Upper lobe of left lung (tissue), 6 donors: ENCODE measurements at regions not wholly inside any gene's neighbourhood (a gene's known extent, or its start where the extent isn't known, plus 50 kb on each side); places are given as distances from the start of the nearest gene placed in this dataset.

Source experiments
- ATAC-seq, 2 donors: fragments of 200-7000 bp; cut with Tn5 transposase; one replicate each; pipeline ENCODE4 v1.9.1; 2022; ENCODE audit warnings: mild to moderate bottlenecking in 2 of 2, moderate library complexity in 2 of 2; ENCODE audit not compliant: low FRiP score in 2 of 2
- DNase-seq, 2 donors: peaks; one replicate each; pipeline ENCODE4 v3.0.0-alpha.2; 2019 to 2020
- H3K27ac ChIP-seq, 4 donors: fragments of 200-600 bp; sonication (generic); one replicate each; pipeline ENCODE4 v1.5.1; 2016 to 2019
- H3K27me3 ChIP-seq, 4 donors: fragments of 200-600 bp; sonication (generic); one replicate each; pipeline ENCODE4 v1.5.1; 2017 to 2019
- H3K36me3 ChIP-seq, 4 donors: fragments of 200-600 bp; sonication (generic); one replicate each; pipeline ENCODE4 v1.5.1; 2016 to 2019
- H3K4me1 ChIP-seq, 4 donors: fragments of 200-600 bp; sonication (generic); one replicate each; pipeline ENCODE4 v1.5.1; 2018 to 2019
- H3K4me3 ChIP-seq, 4 donors: fragments of 200-600 bp; sonication (generic); one replicate each; pipeline ENCODE4 v1.5.1; 2017 to 2019; ENCODE audit warnings: mild to moderate bottlenecking in 2 of 4, moderate library complexity in 1 of 4
- H3K9me3 ChIP-seq, 4 donors: fragments of 200-600 bp; sonication (generic); one replicate each; pipeline ENCODE4 v1.5.1; 2018 to 2019
- EP300 ChIP-seq, 4 donors: sonication (generic); formaldehyde crosslinking; IDR thresholded peaks; one replicate each; pipeline ENCODE4 v1.5.1; 2017; ENCODE audit warnings: antibody characterized with exemption in 4 of 4, control low read depth in 2 of 4
- POLR2A ChIP-seq, 4 donors: fragments of 450-650 bp; IDR thresholded peaks; one replicate each; pipeline ENCODE4 v1.5.1; 2016 to 2017; ENCODE audit warnings: antibody characterized with exemption in 4 of 4, mild to moderate bottlenecking in 2 of 4
- POLR2AphosphoS5 ChIP-seq, 2 donors: sonication (generic); formaldehyde crosslinking; IDR thresholded peaks; one replicate each; pipeline ENCODE4 v1.5.1; 2017; ENCODE audit warnings: antibody characterized with exemption in 2 of 2
- WGBS, 2 donors: methylation state at CpG; one replicate each; pipeline ENCODE4 v1.1.5; 2017 to 2018; 5-methylcytosine and 5-hydroxymethylcytosine counted together
- TF ChIP-seq, protein P1 (sequence below), 6 experiments: fragments of 450-650 bp in 4 of 6; fragments of 200-600 bp in 2 of 6; sonication (generic) in 2 of 6; IDR thresholded peaks; one replicate each; pipeline ENCODE4 v1.5.1; 2016 to 2019; ENCODE audit warnings: antibody characterized with exemption in 6 of 6
- donor health status: DM: no; HTN: no; CAD: no; lungs with moderate emphysema.
- donor health status: DM: no; HTN: yes; CAD: no; lungs with severe emphysema.

DNA sequence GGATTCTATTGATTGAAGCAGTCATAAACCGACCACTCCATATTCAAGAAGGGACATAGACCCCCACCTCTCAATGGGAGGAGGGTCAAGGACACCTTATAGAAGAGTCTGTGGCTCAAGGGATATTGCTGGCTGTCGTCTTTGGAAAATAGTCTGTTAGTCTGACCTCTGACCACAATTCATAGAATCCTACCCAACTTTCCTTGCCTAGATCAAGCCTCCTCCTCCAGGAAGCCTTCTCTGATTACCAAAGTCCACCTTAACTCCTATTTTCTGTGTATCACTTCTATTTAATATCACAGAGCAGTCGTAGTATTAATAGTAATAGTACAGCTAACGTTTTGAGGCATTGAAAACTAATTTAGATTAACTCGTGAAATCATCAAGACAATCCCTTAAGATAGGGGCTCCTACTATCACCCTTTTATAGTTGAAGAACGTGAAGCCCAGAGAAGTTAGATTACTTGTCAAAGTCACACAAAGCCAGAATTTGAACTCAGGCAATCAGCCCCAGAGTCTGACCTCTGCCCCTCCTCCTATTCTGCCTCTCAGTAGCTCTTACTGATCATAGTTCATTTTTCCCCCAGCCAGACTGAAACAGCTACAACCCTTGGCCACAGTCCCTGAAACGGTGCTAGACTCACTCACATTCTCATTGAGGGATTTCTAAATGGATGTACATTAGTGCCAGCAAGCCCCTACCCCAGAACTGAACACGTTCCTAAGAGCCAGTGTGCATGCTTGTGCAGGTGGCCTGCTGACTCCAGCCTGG lies 636.6 kb downstream of the MID1IP1 start:
- Histone ChIP-seq H3K27me3 (no peaks in the 10 kb centered on the region), H3K9me3 (peaks cover 0 to 5% (median 0%) of the 10 kb centered on the region in 4 donors), H3K27ac (no peak overlapping the region), H3K36me3 (no peaks in the 10 kb centered on the region), H3K4me3 (no peak overlapping the region), H3K4me1 (no peaks in the 10 kb centered on the region)
- WGBS, 2 donors = 68 to 95% methylated on average over 6 to 8 of the region's 8 CpGs
- no peak for DNase-seq
- TF ChIP-seq EP300 (IDR thresholded peaks at IDR 0.05) = no peak
- TF ChIP-seq, protein P1, sequence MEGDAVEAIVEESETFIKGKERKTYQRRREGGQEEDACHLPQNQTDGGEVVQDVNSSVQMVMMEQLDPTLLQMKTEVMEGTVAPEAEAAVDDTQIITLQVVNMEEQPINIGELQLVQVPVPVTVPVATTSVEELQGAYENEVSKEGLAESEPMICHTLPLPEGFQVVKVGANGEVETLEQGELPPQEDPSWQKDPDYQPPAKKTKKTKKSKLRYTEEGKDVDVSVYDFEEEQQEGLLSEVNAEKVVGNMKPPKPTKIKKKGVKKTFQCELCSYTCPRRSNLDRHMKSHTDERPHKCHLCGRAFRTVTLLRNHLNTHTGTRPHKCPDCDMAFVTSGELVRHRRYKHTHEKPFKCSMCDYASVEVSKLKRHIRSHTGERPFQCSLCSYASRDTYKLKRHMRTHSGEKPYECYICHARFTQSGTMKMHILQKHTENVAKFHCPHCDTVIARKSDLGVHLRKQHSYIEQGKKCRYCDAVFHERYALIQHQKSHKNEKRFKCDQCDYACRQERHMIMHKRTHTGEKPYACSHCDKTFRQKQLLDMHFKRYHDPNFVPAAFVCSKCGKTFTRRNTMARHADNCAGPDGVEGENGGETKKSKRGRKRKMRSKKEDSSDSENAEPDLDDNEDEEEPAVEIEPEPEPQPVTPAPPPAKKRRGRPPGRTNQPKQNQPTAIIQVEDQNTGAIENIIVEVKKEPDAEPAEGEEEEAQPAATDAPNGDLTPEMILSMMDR (IDR thresholded peaks at IDR 0.05) = no peak
- TF ChIP-seq POLR2AphosphoS5 (IDR thresholded peaks at IDR 0.05) = no peak
- TF ChIP-seq POLR2A (IDR thresholded peaks at IDR 0.05) = no peak
- no peak for ATAC-seq

DNA sequence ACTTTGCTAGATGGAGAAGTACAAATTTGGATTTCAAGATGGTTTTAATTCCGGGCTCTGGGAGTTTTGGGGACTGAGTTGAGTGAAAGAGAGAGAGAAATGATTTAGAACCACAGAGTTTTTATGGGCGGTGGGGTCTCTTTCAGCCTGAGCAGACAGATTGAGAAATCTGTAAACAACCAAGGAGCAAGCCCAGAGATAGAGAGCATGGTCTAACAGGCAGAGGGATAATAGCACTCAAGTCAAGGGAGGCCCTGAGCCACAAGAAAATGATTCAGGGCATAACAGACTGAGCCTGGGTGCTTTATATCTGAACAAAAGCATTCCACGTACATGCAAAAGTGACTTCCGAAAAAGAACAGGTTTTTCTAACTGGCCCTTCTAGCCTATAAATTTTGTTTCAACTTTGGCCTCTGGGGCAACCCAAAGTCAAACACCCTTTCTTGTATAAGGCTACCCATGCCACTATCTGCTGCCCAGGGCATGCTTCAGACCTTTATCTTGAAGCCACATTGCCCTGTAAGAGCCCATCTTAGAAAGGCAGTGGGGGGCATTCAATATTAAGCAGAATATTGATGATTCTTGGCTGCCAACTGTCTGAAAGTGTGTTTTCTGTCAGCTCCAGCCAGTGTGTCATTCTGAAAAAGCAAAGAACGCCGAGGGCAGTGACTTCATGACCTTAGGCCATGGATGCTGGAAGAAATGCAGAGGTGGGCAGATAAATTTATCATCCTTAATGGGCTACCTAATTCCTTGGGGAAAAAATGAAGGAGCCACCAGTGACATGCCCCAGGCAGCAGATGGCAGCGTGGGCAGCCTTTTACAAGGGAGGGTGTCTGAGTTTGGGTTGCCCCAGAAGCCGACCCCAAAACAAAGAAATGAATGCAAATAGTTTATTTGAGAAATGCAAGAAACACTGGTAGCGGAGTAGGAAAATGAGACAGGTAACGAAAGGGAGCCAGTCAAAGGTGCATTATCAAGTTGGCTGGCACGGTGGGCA lies 637.6 kb downstream of the MID1IP1 start:
- ATAC-seq (no peak), DNase-seq (no peak)
- peaks cover 0 to 5% (median 0%) of the 10 kb centered on the region in 4 donors for H3K9me3 ChIP-seq
- H3K36me3 ChIP-seq = no peaks in the 10 kb centered on the region
- no peaks in the 10 kb centered on the region for H3K4me1 ChIP-seq
- WGBS, 2 donors = 81 to 85% methylated on average over 10 to 11 of the region's 11 CpGs
- TF ChIP-seq EP300 (IDR thresholded peaks at IDR 0.05) (no peak), POLR2AphosphoS5 (IDR thresholded peaks at IDR 0.05) (no peak), POLR2A (IDR thresholded peaks at IDR 0.05) (no peak)
- TF ChIP-seq, protein P1 (IDR thresholded peaks at IDR 0.05) = no peak
- H3K27ac ChIP-seq = no peak overlapping the region
- no peak overlapping the region for H3K4me3 ChIP-seq
- no peaks in the 10 kb centered on the region for H3K27me3 ChIP-seq

DNA sequence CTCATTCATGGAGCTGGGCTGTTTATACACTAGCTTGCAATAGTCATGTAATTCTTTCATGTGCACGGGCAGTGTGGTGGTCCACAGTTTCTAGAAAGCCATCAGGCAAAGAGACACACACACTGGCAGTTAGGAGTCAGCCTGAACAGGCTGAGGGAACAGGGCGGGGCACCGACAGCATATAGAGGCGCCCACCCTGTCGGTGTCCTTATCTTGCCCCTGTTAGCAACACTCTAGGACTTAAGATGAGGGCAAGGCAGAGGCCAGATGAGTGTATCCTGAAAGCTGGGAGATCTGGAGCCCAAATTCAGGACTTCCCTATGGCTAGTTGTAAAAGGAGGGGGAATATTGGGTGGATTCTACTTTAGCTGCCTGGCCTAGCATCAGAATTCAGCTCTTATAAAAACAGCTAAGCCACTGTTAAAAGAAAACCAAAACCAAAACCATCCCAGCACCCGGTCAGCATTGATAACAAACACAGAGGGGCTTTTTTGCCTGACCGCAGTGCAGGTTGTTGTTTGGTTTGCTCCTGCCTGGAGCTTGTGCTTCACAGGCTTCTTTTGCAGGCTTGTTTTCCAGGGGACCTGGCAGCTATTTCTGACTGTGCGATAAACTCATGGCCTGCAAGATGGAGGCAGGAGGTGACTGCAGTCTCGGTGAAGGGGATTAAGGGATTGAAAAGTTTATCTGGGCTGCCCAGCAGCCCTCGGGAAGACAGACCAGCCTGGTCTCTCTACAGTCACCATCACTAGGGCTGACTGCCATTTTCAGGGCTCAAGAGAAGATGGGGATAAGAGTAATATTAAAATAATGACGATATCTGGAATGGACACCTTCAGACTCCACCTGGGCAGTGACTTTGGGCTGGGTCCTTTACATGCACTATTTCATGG lies 638.9 kb downstream of the MID1IP1 start:
- 40 to 66% methylated on average over 4 to 11 of the region's 11 CpGs for WGBS, 2 donors

DNA sequence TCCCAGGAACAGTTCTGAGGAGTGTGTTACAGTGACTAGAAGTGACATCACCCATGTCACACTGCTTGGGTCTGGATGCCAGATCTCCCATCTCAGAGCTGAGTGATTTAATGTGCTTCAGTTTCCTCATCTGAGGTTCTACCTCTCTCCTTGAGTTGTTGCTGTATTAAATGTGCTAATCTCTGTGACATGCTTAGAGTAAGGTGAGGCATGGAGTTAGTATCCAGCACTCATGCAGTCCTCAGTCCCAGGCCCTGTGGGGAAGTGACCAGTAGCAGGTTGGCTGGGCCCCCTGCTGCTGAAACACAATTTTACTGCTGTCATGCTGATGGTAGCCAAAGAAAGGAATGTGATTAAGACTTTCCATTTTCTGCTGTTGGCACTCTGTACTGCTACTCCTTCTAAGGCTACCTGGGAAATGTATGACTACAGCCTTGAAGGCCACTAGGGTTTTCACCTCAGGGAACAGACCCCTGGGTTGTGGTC lies 639.6 kb downstream of the MID1IP1 start:
- Histone ChIP-seq H3K27ac (peak overlapping the region in 1 of 4 donors; percentile 43), H3K27me3 (no peaks in the 10 kb centered on the region), H3K9me3 (peaks cover 0 to 5% (median 0%) of the 10 kb centered on the region in 4 donors), H3K4me1 (no peaks in the 10 kb centered on the region), H3K4me3 (no peak overlapping the region), H3K36me3 (no peaks in the 10 kb centered on the region)
- no peak for DNase-seq
- TF ChIP-seq, protein P1 (IDR thresholded peaks at IDR 0.05) = no peak
- TF ChIP-seq POLR2A (IDR thresholded peaks at IDR 0.05) (no peak), POLR2AphosphoS5 (IDR thresholded peaks at IDR 0.05) (no peak), EP300 (IDR thresholded peaks at IDR 0.05) (no peak)
- no peak for ATAC-seq

More for the DNA sequence above, 638.9 kb downstream of the MID1IP1 start:
- H3K4me1 ChIP-seq = no peaks in the 10 kb centered on the region
- no peaks in the 10 kb centered on the region for H3K27me3 ChIP-seq
- no peaks in the 10 kb centered on the region for H3K36me3 ChIP-seq
- peaks cover 0 to 5% (median 0%) of the 10 kb centered on the region in 4 donors for H3K9me3 ChIP-seq
- no peak overlapping the region for H3K4me3 ChIP-seq
- DNase-seq = no peak
- no peak for ATAC-seq
- peak overlapping the region in 1 of 4 donors; percentile 43 for H3K27ac ChIP-seq
- TF ChIP-seq POLR2A (IDR thresholded peaks at IDR 0.05) (no peak), EP300 (IDR thresholded peaks at IDR 0.05) (no peak), POLR2AphosphoS5 (IDR thresholded peaks at IDR 0.05) (no peak)
- TF ChIP-seq, protein P1 (IDR thresholded peaks at IDR 0.05) = no peak
